ENCODE measurements at regions not wholly inside any gene's neighbourhood (a gene's known extent, or its start where the extent isn't known, plus 50 kb on each side); places are given as distances from the start of the nearest gene placed in this dataset.

DNA sequence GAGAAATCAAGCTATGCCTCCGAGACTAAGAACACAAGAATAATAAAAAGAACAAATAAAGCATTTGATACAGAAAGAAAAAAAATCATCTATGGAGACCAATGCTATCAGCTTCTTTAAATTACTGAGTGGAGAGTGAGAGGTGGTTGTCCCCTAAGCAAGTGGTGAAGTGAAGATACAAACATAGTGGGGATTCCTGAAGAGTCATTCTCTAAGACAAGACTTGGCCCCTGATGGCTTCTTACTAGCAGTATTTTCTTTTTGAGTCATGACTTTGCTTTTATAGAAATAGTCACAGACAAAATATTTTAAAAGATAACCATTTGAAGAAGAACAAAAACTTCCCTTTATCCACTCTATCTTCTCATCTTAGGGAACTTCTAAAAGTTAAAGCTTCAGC lies 261.4 kb upstream of the PRDM1 start:
- TF ChIP-seq, protein P1, sequence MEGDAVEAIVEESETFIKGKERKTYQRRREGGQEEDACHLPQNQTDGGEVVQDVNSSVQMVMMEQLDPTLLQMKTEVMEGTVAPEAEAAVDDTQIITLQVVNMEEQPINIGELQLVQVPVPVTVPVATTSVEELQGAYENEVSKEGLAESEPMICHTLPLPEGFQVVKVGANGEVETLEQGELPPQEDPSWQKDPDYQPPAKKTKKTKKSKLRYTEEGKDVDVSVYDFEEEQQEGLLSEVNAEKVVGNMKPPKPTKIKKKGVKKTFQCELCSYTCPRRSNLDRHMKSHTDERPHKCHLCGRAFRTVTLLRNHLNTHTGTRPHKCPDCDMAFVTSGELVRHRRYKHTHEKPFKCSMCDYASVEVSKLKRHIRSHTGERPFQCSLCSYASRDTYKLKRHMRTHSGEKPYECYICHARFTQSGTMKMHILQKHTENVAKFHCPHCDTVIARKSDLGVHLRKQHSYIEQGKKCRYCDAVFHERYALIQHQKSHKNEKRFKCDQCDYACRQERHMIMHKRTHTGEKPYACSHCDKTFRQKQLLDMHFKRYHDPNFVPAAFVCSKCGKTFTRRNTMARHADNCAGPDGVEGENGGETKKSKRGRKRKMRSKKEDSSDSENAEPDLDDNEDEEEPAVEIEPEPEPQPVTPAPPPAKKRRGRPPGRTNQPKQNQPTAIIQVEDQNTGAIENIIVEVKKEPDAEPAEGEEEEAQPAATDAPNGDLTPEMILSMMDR (IDR thresholded peaks at IDR 0.05) = no peak
- TF ChIP-seq POLR2AphosphoS5 (IDR thresholded peaks at IDR 0.05) (no peak), EP300 (IDR thresholded peaks at IDR 0.05; ENCODE audit: low read depth) (no peak)

Measured in transverse colon (tissue), 4 donors.